Fibroblast of the conjunctiva (primary cell): ENCODE measurements at regions not wholly inside any gene's neighbourhood (a gene's known extent, or its start where the extent isn't known, plus 50 kb on each side); places are given as distances from the start of the nearest gene placed in this dataset.

Experiments
- DNase-seq: peaks from one replicate; pipeline ENCODE4 v3.0.0-alpha.2; 2010; ENCODE audit warnings: low read depth

- no peak for DNase-seq
Observed at GRCh38 chr20:21836346-21836745, 130.9 kb downstream of the PAX1 start.

- no peak for DNase-seq
Observed at GRCh38 chr20:21835042-21835441, 129.6 kb downstream of the PAX1 start.

- no peak for DNase-seq
Observed at GRCh38 chr20:21832442-21833385, 127.2 kb downstream of the PAX1 start.

- no peak for DNase-seq
Observed at GRCh38 chr20:21826976-21827375, 121.5 kb downstream of the PAX1 start.

- no peak for DNase-seq
Observed at GRCh38 chr20:21821358-21821757, 115.9 kb downstream of the PAX1 start.

- no peak for DNase-seq
Observed at GRCh38 chr20:21820688-21821087, 115.2 kb downstream of the PAX1 start.

- no peak for DNase-seq
Observed at GRCh38 chr20:21820045-21820444, 114.6 kb downstream of the PAX1 start.

GRCh38 chr20:21812379-21812778, 106.9 kb downstream of the PAX1 start:
- DNase-seq, result no peak

GRCh38 chr20:21809961-21810523, 104.6 kb downstream of the PAX1 start:
- no peak for DNase-seq

GRCh38 chr20:21808863-21809664, 103.6 kb downstream of the PAX1 start:
- no peak for DNase-seq

- DNase-seq, result no peak
Observed at GRCh38 chr20:21808139-21808538, 102.7 kb downstream of the PAX1 start.

- DNase-seq, result no peak
Observed at GRCh38 chr20:21804802-21805201, 99.3 kb downstream of the PAX1 start.

GRCh38 chr20:21801193-21801592, 95.7 kb downstream of the PAX1 start:
- no peak for DNase-seq

GRCh38 chr20:21798384-21798783, 92.9 kb downstream of the PAX1 start:
- no peak for DNase-seq

- no peak for DNase-seq
Observed at GRCh38 chr20:21796059-21796458, 90.6 kb downstream of the PAX1 start.

GRCh38 chr20:21788082-21788481, 82.6 kb downstream of the PAX1 start:
- DNase-seq, result no peak

GRCh38 chr20:21781446-21782075, 76.1 kb downstream of the PAX1 start:
- no peak for DNase-seq

- no peak for DNase-seq
Observed at GRCh38 chr20:21780528-21780927, 75.1 kb downstream of the PAX1 start.
